GM18873 (cell line): ENCODE measurements at regions not wholly inside any gene's neighbourhood (a gene's known extent, or its start where the extent isn't known, plus 50 kb on each side); places are given as distances from the start of the nearest gene placed in this dataset.
"Not testable (repeated sequence)": the region's sequence is repeated elsewhere in the genome, so short reads cannot be mapped to it uniquely, and the experiment has no call there.

Experiments used
- ATAC-seq: cut with Tn5 transposase; IDR thresholded peaks from one replicate; pipeline ENCODE4 v1.9.1; 2021; ENCODE audit warnings: mild to moderate bottlenecking, moderate library complexity, moderate number of reproducible peaks; ENCODE audit not compliant: unreplicated experiment, low FRiP score

DNA sequence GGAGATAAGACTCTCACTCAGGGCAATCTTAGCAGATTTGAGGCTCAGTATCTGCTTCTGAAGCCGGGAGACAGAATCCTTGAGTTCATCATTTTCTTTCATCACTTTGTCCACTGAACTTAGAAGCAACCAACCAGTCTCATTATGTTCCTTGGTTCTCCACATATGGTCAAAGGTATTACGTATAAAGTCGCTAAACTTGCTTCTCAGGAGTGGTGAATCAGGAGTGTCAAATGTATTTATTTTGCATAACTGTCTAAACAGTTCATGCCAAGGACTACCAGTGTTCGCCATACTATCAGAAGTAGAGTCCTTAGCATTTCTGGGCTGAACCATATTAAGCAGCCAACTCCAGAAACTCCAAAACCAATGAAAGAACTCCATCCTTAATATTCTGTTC lies 163.0 kb upstream of the ZNF184 start:
- ATAC-seq = not testable (repeated sequence)

DNA sequence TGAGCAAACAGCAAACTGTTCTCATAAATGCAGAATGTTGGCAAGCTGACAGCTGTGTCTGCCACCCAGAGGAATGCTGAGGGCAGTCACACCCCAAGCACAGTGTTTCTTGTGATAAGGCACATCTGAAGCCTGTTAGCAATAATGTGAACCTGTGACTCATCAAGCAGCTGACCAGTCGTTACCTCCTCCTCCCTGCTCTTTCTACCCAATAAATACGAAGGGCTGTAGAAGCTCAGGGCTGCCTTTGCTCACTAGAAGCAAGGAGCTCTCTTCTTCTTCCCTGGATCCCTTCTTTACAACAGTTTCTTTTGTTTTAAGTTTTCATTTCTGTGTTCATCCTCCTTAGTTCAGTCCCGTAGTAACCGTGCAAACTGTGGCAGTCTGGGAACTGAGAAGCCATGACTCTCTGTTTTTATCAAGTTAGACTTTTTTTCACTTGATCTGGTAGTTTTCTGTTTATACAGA lies 160.3 kb upstream of the ZNF184 start:
- ATAC-seq = not testable (repeated sequence)

DNA sequence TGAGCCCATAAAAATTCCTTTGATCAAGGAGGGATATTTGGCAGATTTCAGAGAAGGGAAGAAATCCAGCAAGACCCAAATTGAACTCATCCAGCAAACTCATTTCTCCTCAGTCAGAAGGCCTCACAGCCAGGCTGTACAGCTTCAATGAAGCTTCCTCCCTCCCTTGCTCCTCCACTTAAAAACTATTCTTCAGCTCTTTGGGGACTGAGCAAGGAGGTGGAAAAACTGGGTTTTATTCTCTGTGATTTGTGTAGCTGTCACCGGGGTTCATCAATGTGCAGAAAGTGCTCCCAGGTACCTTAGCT lies 158.7 kb upstream of the ZNF184 start:
- ATAC-seq = no peak

DNA sequence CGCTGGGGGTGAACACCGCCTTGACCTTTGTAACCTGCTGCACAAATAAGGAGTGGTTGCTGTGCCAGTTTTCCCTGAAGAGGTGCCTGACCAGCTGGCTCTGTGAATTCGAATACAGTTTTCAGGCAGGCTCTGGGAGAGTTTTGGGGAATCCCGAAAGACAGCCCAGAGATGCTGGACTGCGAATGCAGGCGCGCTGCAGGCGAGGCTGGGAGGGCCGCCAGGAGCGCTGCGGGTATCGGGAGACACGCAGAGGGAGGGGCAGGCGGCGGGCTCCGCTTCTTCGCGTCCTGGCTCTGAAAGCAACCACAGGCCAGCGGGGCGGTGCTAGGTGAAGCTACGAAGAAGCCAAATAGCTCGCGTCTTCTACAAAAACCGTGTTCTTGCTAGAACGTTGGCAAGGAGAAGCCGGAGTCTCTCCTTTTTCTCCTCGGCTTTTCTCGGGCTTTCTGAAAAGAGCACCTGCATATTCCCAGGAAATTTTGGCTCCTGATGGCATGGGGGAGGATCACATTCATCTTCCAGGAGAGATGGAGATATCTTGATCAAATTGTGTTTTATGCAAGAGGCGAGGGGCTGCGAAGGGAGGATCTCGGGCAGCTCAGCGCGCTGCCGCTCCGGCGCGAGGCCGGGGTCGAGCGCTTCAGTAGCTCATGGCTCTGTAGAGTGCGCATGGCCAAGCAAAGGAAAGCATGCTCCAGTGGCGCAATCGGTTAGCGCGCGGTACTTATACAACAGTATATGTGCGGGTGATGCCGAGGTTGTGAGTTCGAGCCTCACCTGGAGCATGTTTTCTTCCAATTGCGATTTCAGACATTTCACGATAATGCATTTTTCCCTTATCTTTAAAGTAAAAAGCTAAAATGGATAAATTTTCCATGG lies 158.1 kb upstream of the ZNF184 start:
- ATAC-seq = no peak

DNA sequence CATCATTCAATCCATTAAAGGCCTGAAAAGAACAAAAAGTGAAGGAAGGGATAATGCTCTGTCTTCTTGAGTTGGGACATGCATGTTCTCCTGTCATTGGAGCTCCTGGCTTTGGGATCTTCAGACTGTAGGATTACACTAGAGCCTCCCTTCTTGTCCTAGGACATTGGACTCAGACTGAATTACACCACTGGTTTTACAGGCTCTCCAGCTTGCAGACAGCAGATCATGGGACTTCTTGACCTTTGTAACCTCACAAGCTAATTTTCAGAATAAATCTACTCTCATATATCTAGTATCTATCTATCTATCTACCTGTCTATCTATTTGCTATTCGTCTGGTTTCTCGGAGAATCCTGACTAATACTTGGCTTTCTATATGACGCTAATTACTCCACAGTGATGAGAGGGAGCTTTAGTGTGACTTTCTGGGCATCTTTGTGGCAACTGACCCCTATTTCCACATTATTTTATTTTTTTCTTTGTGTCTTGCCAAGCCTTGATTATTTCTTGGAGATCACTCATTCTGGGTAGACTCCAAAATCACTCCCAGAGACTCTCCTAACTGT lies 151.9 kb upstream of the ZNF184 start:
- no peak for ATAC-seq

DNA sequence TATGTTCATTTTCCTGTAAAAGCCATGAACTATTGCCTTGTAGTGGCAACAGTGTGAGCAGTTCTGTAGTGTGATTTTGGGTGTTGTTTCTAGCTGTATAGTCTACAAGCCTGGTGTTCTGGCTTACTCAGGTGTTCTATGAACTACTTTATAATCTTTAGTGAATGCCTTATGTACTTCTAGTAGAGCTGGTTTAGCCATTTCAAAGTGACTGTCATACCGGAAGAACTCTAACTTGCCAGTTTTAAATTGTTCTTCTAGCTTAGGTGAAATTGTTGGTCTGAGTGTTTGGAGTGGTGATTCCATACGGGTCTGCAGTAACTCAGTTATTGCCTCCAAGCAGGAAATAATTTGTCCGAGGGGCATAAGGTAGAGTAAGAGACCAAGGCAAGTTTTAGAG lies 150.2 kb upstream of the ZNF184 start:
- no peak for ATAC-seq

DNA sequence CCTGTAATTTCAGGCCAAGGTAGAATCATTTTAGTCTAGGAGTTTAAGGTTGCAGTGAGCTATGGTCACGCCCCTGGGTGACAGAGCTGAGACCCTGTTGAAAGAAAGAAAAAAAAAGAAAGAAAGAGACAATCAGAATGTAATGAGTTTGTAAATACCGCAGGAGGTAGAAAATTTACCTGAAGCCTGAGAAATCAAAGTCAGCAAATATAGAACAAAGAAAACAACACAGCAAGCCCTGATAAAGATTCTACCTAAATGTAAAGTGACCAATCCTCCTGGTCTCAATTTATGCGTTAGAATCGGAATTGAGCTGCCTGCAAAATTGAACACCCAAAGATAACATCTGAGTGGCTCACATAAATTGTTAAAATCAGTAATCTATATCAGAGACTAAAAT lies 146.5 kb upstream of the ZNF184 start:
- ATAC-seq = no peak

DNA sequence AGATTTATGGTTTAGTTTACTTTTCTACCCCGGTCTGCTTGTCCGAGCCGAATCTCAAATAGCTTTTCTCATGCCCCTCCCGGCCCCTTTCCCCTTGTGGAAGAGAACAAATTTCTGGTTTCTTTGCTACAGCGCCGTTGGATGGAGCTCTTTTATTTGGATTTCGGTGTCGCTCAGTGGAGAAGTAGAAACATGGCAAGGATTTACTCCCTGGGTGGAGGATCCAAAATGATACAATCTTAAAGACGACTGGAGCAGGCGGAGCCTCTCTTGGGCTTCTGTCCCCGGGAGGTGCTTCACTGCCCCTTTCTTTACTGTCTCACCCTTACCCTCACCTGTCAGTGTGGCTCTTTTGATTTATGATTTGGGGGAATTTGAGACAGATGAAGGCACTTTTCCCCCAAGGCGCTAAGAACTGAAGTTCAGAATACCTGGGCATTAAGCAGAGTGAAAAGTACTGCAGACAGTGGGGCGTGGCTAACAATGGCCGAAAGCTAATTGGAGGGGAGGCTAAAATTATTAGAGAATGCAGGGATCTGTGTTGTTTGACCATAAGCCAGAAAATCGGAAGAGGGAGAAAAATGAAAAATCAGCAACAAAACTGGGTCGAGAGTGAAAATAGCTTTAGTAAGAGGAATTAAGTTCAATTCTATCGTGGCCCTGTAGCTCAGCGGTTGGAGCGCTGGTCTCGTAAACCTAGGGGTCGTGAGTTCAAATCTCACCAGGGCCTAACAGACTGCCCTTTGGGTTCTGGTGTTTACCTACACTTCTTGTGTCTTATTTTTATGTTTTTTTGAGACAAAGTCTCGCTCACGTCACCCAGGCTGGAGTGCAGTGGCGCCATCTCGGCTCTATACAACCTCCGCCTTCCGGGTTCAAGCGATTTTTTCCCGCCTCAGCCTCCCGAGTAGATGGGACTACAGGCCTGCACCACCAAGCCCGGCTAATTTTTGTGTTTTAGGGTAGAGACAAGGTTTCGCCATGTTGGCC lies 145.1 kb upstream of the ZNF184 start:
- ATAC-seq = no peak

DNA sequence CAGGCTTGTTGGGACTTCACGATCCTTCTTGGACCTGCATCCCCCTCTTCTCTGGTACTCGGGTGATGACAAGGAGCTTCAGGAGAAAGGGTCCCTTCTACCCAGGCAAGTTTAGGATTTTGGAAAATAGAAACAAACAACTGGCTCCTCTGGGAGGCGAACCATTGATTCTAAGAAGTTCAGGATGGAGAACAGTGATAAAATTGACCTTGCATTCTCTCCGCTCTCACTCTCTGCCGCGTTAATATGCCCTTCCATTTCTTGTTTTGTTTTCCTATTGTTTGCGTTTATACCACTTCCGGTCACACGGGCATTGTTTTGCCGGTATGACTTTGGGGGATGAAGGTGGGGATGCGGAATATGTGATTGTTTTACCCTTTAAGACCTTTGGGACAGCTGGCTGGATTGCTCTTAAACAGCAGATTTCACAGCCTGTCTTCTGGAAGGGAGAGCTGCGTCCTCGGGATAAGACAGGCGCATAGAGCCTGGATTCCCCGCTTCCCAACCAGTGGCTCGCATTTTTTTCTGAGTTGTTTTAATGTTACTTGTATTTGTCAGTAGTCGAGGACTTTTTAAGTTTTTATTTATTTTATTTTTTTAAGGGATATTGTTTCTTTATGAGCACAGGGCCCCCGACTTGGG lies 144.3 kb upstream of the ZNF184 start:
- ATAC-seq = no peak

DNA sequence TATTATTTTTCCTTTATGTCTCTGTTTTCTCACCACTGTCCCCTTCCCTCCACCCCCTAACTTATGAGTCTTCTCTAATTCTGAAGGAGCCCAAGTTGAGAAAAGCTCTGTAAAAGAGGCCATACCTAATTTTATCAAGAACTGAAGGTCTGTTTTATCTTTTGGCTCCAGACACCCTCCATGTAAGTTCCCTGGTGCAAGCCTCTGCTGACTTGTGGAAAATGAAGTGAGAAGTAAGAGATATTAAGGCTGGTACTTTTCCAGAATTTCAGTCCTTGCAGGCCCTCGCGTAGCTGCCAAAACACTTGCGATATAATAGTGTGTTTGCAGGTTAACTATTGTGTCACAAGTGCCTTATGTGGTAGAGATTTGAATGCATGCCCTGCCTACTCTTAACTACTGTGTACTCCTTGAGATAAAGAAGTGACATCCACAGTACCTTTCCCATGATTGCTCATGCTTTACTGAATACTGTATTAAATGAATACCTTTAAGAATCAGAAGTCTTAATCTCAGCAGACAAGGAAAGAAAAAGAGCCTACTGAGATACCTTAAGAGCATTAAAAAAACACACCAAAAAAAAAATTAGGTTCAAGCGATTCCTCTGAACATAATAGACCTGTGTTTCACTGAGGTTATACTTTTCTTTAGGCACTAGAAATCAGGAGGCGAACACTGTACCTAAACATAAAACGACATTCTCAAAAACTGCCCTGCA lies 143.6 kb upstream of the ZNF184 start:
- no peak for ATAC-seq

DNA sequence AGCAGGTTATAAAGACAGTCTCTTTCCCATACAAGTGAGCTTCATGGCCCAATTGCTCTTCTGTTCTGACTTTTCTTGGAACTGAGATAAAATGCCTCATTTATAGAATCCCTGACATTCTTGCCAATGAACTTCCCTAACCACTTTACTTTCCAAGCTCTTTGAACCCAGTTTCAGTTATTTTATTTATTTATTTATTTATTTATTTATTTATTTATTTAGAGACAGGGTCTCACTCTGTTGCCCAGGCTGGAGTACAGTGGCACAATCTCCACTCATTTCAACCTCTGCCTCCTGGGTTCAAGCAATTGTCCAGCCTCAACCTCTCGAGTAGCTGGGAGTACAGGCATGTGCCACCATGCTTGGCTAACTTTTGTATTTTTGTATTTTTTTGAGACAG lies 138.5 kb upstream of the ZNF184 start:
- no peak for ATAC-seq

DNA sequence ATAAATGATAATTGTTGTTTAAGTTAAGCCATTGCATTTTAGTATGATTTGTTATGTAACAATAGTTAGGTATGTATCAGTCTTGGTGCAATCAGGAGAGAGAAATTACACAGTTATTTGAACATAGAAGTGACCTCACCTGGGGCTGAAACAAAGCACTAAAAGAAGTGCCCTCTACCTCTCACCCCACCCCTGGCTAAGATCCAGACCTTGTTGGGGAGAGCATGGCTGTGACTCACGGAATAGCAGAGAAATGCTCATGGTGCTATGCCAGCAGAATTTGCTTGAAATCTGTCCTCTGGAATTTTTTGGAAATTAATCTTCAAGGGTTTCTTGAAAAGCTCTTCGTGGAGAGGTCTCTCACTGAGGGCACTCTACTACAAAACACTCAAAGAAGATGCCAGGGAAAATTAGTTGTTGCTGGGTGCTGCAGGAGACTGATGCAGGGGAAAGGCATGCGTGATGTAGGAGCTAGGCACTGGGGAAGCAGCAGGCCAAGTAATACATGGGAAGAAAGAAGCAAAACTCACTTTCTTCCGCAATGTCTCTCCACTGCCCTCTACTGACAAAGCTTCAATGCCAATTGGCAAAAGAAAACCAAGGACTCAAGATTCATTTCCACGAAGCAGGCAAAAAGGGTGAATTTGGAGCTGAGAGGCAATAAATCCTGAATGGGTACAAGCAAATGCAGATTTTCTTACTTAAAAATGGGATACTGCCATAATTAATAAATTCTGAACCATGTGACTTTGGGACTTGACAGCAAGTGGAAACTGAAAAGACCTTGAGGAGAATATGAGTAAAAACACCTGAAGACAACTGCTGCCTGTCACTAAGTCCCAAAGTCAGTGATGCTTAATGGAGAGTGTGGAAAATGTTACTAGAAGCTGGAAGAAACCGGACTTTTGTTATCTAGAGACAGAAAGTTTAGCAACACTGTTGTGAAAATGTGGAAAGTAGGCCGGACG lies 136.3 kb upstream of the ZNF184 start:
- no peak for ATAC-seq

DNA sequence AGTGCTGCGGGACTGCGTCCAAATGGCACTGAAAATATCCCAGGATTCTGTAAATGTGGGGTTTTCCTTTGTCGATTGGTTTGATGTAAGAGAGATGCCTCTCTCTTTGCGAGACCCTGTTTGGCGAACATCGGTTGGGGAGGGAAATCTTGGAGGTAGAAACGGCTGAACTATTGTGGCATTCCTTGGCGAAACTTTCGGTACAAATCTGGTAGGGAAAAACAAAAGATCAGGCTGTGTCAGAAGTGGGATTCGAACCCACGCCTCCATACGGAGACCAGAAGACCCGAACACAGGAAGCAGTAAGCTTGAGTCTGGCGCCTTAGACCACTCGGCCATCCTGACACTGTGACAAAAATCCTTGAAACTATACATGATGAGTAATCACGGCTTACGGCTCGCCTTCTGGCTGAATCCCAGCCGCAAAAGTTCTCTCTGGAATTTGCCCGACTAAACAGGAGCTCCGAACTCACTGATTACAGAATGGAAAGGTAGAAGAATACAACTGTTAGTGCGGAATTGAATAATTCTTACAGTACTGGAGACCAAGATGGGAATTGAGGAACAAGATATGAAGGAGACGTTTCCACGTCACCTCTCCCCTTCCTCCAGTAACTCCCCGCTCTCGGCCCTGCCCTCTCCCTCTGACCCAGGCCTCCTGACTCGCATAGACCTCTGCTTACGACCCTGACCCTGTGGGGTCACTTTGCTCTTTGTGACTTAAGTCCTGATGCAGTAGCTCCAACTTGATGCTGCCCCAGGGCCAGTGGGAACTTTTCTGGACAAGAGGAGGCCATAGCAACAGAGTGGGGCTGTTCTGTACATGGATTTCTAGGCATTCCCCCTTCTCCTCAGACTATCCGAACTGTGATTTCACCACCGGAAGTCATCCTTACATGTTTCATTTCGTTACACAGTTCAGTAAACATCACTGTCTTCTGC lies 132.8 kb upstream of the ZNF184 start:
- ATAC-seq = no peak

DNA sequence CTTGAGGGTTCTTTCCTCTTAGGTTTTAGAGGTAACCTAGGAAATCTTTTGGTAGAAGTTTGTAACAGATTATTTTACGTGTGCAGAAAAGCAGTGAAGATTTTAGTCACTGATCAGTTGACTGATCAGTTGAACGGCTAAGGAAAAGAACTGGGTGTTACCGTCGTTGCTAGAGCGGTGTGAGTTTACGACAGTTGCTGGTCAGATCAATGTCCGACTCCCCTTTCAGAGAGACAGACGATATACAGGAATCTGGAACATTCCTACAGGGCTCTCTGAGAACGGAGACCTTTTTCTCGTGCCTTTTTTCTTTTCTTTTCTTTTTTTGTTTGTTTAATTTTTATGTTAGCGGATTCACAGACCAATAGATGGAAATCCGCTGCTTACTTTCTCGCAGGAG lies 132.1 kb upstream of the ZNF184 start:
- no peak for ATAC-seq

DNA sequence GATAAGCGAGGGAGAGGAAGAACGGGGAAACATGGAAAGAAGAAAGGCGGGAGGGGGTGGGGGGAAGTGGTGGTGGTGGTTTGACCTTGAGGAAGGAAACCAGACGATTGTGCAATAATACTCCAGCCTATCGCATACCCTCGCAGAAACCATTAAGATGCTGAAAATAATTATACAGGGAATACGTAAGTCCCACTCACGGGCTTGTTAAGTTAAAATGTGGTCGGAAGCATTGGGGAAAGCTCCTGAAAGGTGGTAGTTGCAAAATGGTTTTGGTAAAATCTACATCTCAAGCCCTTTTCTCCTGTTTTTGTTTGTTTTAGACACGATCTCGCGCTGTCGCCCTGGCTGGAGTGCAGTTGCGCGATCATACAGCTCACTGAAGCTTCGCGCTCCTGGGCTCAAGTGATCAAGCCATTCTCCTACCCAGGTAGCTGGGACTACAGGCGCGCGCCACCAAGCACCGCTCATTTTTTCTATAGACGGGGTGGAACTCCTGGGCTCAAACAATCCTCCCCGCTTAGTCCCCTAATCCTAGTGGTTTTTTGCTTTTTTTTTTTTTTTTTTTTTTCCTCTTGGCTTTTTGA lies 128.9 kb upstream of the ZNF184 start:
- no peak for ATAC-seq

DNA sequence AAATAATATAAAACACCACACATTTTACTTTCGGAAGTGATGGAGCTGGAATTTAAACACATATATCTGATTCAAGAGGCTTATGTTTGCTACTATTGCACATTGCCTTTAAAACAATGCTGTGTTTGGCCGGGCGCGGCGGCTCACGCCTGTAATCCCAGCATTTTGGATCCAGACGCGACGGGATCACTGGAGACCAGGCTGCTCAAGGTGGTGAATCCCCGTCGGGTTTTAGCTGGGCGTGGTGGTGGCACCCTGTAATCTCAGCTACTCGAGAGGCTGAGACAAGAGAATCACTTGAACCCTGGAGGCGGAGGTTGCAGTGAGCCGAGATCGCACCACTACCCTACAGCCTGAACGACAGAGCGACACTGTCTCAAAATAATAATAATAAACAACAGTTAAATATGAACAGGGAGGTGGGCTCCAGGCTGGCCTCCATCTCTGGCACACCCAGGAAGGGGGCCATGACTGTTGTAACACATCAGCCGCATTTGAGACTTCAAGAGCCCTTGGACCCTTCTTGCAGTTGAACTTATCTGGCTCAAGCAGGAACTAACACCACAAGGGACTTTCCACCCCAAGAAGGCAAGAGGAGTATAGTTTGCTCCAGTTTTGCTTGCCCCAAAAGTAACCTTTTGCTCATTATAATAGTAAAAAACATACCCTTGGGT lies 127.1 kb upstream of the ZNF184 start:
- no peak for ATAC-seq

DNA sequence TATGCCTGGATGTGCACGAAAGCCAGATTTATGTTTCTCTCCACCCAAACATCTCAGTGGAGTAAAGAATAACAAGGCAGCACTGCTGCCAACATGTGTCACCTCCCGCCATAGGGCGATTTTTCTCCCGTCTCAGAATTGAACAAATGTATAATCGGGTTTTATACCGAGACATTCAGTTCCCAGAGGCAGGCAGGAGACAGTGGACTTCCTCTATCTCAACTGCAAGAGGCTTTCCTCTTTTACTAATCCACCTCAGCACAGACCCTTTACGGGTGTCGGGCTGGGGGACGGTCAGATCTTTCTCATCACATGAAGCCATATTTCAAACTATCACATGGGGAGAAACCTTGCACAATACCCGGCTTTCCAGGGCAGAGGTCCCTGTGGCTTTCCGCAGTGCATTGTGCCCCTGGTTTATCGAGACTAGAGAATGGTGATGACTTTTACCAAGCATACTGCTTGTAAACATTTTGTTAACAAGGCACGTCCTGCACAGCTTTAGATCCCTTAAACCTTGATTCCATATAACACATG lies 124.2 kb upstream of the ZNF184 start:
- ATAC-seq = not testable (repeated sequence)
